H1 (cell line): ENCODE measurements at regions not wholly inside any gene's neighbourhood (a gene's known extent, or its start where the extent isn't known, plus 50 kb on each side); places are given as distances from the start of the nearest gene placed in this dataset.

Experiments
- CTCF ChIA-PET: fragments of 300-600 bp; sonication (Branson Sonifier 250); formaldehyde crosslinking; loops from one replicate; lab custom pipeline; 2021; ENCODE audit not compliant: partially characterized antibody; lab: Charles Lee
- POLR2A ChIA-PET: fragments of 300-600 bp; sonication (Branson Sonifier 250); formaldehyde crosslinking; loops from one replicate; lab custom pipeline; 2021; ENCODE audit warnings: inconsistent platforms; ENCODE audit not compliant: partially characterized antibody; lab: Charles Lee
- DNase-seq, 2 experiments: peaks; one replicate each; pipeline versions ENCODE4 v3.0.0 to v3.0.0-alpha.2; 2010 to 2022; ENCODE audit warnings: low spot score in 2 of 2, low read depth in 1 of 2, mixed read lengths in 1 of 2
- FAIRE-seq: peaks from 2 replicates; lab custom pipeline; 2011; peaks lifted over from hg19 to GRCh38; lab: Jason Lieb, UNC
- H2AFZ ChIP-seq: 2 replicates; pipeline ENCODE4 v1.8.1; 2012; ENCODE audit warnings: low read length, inconsistent platforms
- H2AK5ac ChIP-seq: 2 replicates; pipeline ENCODE4 v1.6.1; 2013; ENCODE audit warnings: low read depth, low read length
- H2BK120ac ChIP-seq: replicated peaks from 2 replicates; pipeline ENCODE3; 2013; ENCODE audit warnings: low read depth, low read length, inconsistent platforms
- H2BK12ac ChIP-seq: 2 replicates; pipeline ENCODE4 v1.6.1; 2013; ENCODE audit warnings: low read depth, low read length
- H2BK15ac ChIP-seq: 2 replicates; pipeline ENCODE4 v1.6.1; 2013; ENCODE audit warnings: low read length
- H2BK20ac ChIP-seq: 2 replicates; pipeline ENCODE4 v1.6.1; 2013; ENCODE audit warnings: low read length
- H2BK5ac ChIP-seq: 2 replicates; pipeline ENCODE4 v1.6.1; 2013; ENCODE audit warnings: low read depth, low read length
- H3K14ac ChIP-seq: 2 replicates; pipeline ENCODE4 v1.6.1; 2013; ENCODE audit warnings: inconsistent platforms; ENCODE audit not compliant: insufficient read length
- H3K18ac ChIP-seq: 2 replicates; pipeline ENCODE4 v1.6.1; 2013; ENCODE audit warnings: low read length; ENCODE audit errors: extremely low read depth
- H3K23ac ChIP-seq: 2 replicates; pipeline ENCODE4 v1.6.1; 2013; ENCODE audit warnings: inconsistent platforms; ENCODE audit not compliant: insufficient read length
- H3K23me2 ChIP-seq: 2 replicates; pipeline ENCODE4 v1.6.1; 2013; ENCODE audit warnings: low read depth, low read length
- H3K27ac ChIP-seq: 2 replicates; pipeline ENCODE4 v1.6.1; 2011; ENCODE audit warnings: low read depth, low read length, inconsistent platforms
- H3K27me3 ChIP-seq, 4 experiments: replicated peaks in 1 of 4; 1 replicate in 1 of 4; 2 replicates in 3 of 4; pipeline versions ENCODE4 v1.6.1 to v1.8.1; 2011 to 2013; ENCODE audit warnings: low read length in 3 of 4, mild to moderate bottlenecking in 3 of 4, inconsistent platforms in 2 of 4, mixed read lengths in 2 of 4, moderate library complexity in 1 of 4; ENCODE audit not compliant: control insufficient read depth in 3 of 4, insufficient read depth in 3 of 4; ENCODE audit errors: extremely low read depth in 1 of 4
- H3K36me3 ChIP-seq, 4 experiments: 2 replicates each; pipeline versions ENCODE4 v1.6.1 to v1.8.1; 2011 to 2013; ENCODE audit warnings: mild to moderate bottlenecking in 4 of 4, low read length in 3 of 4, moderate library complexity in 2 of 4, control low read depth in 1 of 4, inconsistent platforms in 1 of 4; ENCODE audit not compliant: insufficient read depth in 4 of 4, control insufficient read depth in 2 of 4
- H3K4ac ChIP-seq: replicated peaks from 2 replicates; pipeline ENCODE3; 2013; ENCODE audit warnings: low read length, low read depth, mixed read lengths, inconsistent platforms; ENCODE audit not compliant: insufficient read length
- H3K4me1 ChIP-seq, 4 experiments: replicated peaks in 1 of 4; 1 replicate in 1 of 4; 2 replicates in 3 of 4; pipeline versions ENCODE4 v1.6.1 to v1.8.1; 2011 to 2013; ENCODE audit warnings: low read length in 3 of 4, inconsistent platforms in 2 of 4, mixed read lengths in 1 of 4; ENCODE audit not compliant: insufficient read depth in 4 of 4, control insufficient read depth in 3 of 4
- H3K4me2 ChIP-seq, 2 experiments: 2 replicates each; pipeline versions ENCODE4 v1.6.1 to v1.8.1; 2011 to 2013; ENCODE audit warnings: low read depth in 2 of 2, low read length in 2 of 2, control low read depth in 1 of 2, inconsistent platforms in 1 of 2, mild to moderate bottlenecking in 1 of 2; ENCODE audit not compliant: insufficient read depth in 1 of 2
- H3K4me3 ChIP-seq, 4 experiments: fragments of 200-600, 300-600 bp in 1 of 4; sonication (generic), shearing (Covaris generic), sonication (Bioruptor Twin) in 1 of 4; 2 replicates each; pipeline versions ENCODE4 v1.5.1 to v1.8.1; 2011 to 2016; ENCODE audit warnings: low read length in 4 of 4, low read depth in 3 of 4, control low read depth in 2 of 4, inconsistent platforms in 2 of 4, mild to moderate bottlenecking in 2 of 4, mixed read lengths in 1 of 4, moderate library complexity in 1 of 4; ENCODE audit not compliant: insufficient read depth in 2 of 4; ENCODE audit errors: extremely low read depth in 1 of 4
- H3K56ac ChIP-seq: replicated peaks from 2 replicates; pipeline ENCODE3; 2013; ENCODE audit warnings: low read depth, mild to moderate bottlenecking, mixed read lengths, low read length, inconsistent platforms; ENCODE audit not compliant: insufficient read length
- H3K79me1 ChIP-seq: 2 replicates; pipeline ENCODE4 v1.6.1; 2013; ENCODE audit warnings: low read depth, low read length, control low read depth
- H3K79me2 ChIP-seq, 2 experiments: 2 replicates each; pipeline versions ENCODE4 v1.6.1 to v1.8.1; 2012 to 2013; ENCODE audit warnings: low read length in 2 of 2, mild to moderate bottlenecking in 2 of 2, inconsistent platforms in 1 of 2; ENCODE audit not compliant: insufficient read depth in 2 of 2, control insufficient read depth in 1 of 2
- H3K9ac ChIP-seq, 4 experiments: replicated peaks in 1 of 4; 1 replicate in 1 of 4; 2 replicates in 3 of 4; pipeline versions ENCODE4 v1.6.1 to v1.8.1; 2011 to 2013; ENCODE audit warnings: low read depth in 3 of 4, low read length in 3 of 4, control low read depth in 2 of 4, mild to moderate bottlenecking in 2 of 4, moderate library complexity in 2 of 4, inconsistent platforms in 1 of 4; ENCODE audit errors: extremely low read depth in 1 of 4
- H3K9me3 ChIP-seq, 2 experiments: 2 replicates each; pipeline versions ENCODE4 v1.6.1 to v1.8.1; 2012 to 2013; ENCODE audit warnings: mild to moderate bottlenecking in 2 of 2, moderate library complexity in 2 of 2, control low read depth in 1 of 2, inconsistent platforms in 1 of 2, low read depth in 1 of 2, low read length in 1 of 2, mixed read lengths in 1 of 2; ENCODE audit not compliant: insufficient read depth in 2 of 2
- H4K20me1 ChIP-seq, 2 experiments: replicated peaks in 1 of 2; 2 replicates each; pipeline versions ENCODE3 to v1.8.1; 2011 to 2013; ENCODE audit warnings: inconsistent platforms in 2 of 2, low read length in 2 of 2, mild to moderate bottlenecking in 1 of 2; ENCODE audit not compliant: insufficient read depth in 2 of 2, control insufficient read depth in 1 of 2
- H4K5ac ChIP-seq: 2 replicates; pipeline ENCODE4 v1.6.1; 2013; ENCODE audit warnings: low read length, low read depth, mixed read lengths, inconsistent platforms; ENCODE audit not compliant: insufficient read length
- H4K8ac ChIP-seq: 2 replicates; pipeline ENCODE4 v1.8.0; 2013; ENCODE audit warnings: mild to moderate bottlenecking, moderate library complexity, low read length, inconsistent platforms; ENCODE audit not compliant: insufficient read depth; ENCODE audit errors: extremely low read depth
- H4K91ac ChIP-seq: replicated peaks from 2 replicates; pipeline ENCODE3; 2013; ENCODE audit warnings: low read length, mixed read lengths, inconsistent platforms; ENCODE audit not compliant: insufficient read length
- BRCA1 ChIP-seq: IDR thresholded peaks from 2 replicates; pipeline ENCODE4 v1.6.1; 2012; ENCODE audit warnings: low read depth, low read length, improper control_type of control experiment
- CHD2 ChIP-seq: IDR thresholded peaks from 2 replicates; pipeline ENCODE4 v1.6.1; 2012; ENCODE audit warnings: low read length, improper control_type of control experiment
- EZH2 ChIP-seq: fragments of 200-600 bp; sonication (generic); IDR thresholded peaks from 2 replicates; pipeline ENCODE4 v1.7.1; 2012; ENCODE audit warnings: low read depth, mild to moderate bottlenecking, moderate library complexity, low read length, inconsistent platforms; ENCODE audit not compliant: severe bottlenecking
- FOSL1 ChIP-seq: IDR thresholded peaks from 2 replicates; pipeline ENCODE4 v1.6.1; 2011; ENCODE audit warnings: mild to moderate bottlenecking, low read depth, low read length, moderate library complexity; ENCODE audit not compliant: insufficient read depth
- GTF2F1 ChIP-seq: IDR thresholded peaks from 2 replicates; pipeline ENCODE4 v1.6.1; 2012; ENCODE audit warnings: low read depth, low read length, improper control_type of control experiment, borderline replicate concordance
- JUND ChIP-seq: IDR thresholded peaks from 2 replicates; pipeline ENCODE4 v1.6.1; 2011; ENCODE audit warnings: mild to moderate bottlenecking, improper control_type of control experiment, low read length
- KDM1A ChIP-seq: fragments of 200-600, 300-600 bp; sonication (generic); IDR thresholded peaks from 2 replicates; pipeline ENCODE4 v1.7.1; 2016; ENCODE audit warnings: mild to moderate bottlenecking, low read length, borderline replicate concordance
- KDM5A ChIP-seq: fragments of 200-600 bp; IDR thresholded peaks from 2 replicates; pipeline ENCODE4 v1.7.1; 2012; ENCODE audit warnings: mild to moderate bottlenecking, low read length, inconsistent platforms, mixed read lengths
- RBBP5 ChIP-seq: IDR thresholded peaks from 2 replicates; pipeline ENCODE4 v1.7.1; 2012; ENCODE audit warnings: low read depth, mild to moderate bottlenecking, inconsistent platforms, low read length, moderate library complexity, borderline replicate concordance
- RFX5 ChIP-seq: IDR thresholded peaks from 2 replicates; pipeline ENCODE4 v1.6.1; 2011; ENCODE audit warnings: low read depth, low read length, improper control_type of control experiment, borderline replicate concordance
- RXRA ChIP-seq: IDR thresholded peaks from 2 replicates; pipeline ENCODE4 v1.6.1; 2011; ENCODE audit warnings: low read depth, mild to moderate bottlenecking, low read length, moderate library complexity; ENCODE audit not compliant: insufficient read depth
- SIN3A ChIP-seq, 2 experiments: IDR thresholded peaks in 1 of 2; conservative IDR thresholded peaks in 1 of 2; 2 replicates each; pipeline ENCODE4 v1.6.1; 2011 to 2012; ENCODE audit warnings: low read length in 2 of 2, improper control_type of control experiment in 1 of 2, low read depth in 1 of 2, mild to moderate bottlenecking in 1 of 2
- WGBS, 2 experiments: shearing (Covaris generic) in 1 of 2; methylation state at CpG; one replicate each; pipeline versions ENCODE4 v1.1.6 to v1.1.7; 2013 to 2015; ENCODE audit warnings: low lambda C conversion rate in 2 of 2, mixed read lengths in 2 of 2, inconsistent platforms in 1 of 2, low coverage in 1 of 2, missing lambda C conversion rate in 1 of 2; ENCODE audit not compliant: insufficient replicate concordance in 2 of 2, insufficient coverage in 1 of 2, insufficient read length in 1 of 2; ENCODE audit errors: extremely low coverage in 1 of 2, missing lambda C conversion rate in 1 of 2; 5-methylcytosine and 5-hydroxymethylcytosine counted together
- TF ChIP-seq, protein P1 (sequence below): IDR thresholded peaks from 2 replicates; pipeline ENCODE4 v1.6.1; 2012; ENCODE audit warnings: inconsistent platforms
- TF ChIP-seq, protein P2 (sequence below): IDR thresholded peaks from 2 replicates; pipeline ENCODE4 v1.6.1; 2011; ENCODE audit warnings: low read depth, mild to moderate bottlenecking, low read length; ENCODE audit not compliant: insufficient read depth

- H4K8ac ChIP-seq: no peak overlapping the region
- no peak for DNase-seq
- no peak overlapping the region for H3K4me3 ChIP-seq
- H3K4me2 ChIP-seq: no peak overlapping the region
- no peaks in the 10 kb centered on the region for H3K79me1 ChIP-seq
- no peak overlapping the region for H2BK5ac ChIP-seq
- no peak for FAIRE-seq
- H2AFZ ChIP-seq: no peak overlapping the region
- no peaks in the 10 kb centered on the region for H3K79me2 ChIP-seq
- no peak overlapping the region for H4K5ac ChIP-seq
- POLR2A ChIA-PET: interaction anchor here (1.3 kb wide), 1 partner anchor 11 kb away, joined by 3 read pairs; no protein-coding TSS in a partner anchor
- no peak overlapping the region for H3K27ac ChIP-seq
- no peak overlapping the region for H2BK120ac ChIP-seq
- no peaks in the 10 kb centered on the region for H3K27me3 ChIP-seq
- no peaks in the 10 kb centered on the region for H3K36me3 ChIP-seq
- no peak overlapping the region for H2BK20ac ChIP-seq
- no peak overlapping the region for H4K91ac ChIP-seq
- no peak overlapping the region for H2AK5ac ChIP-seq
- CTCF ChIA-PET: no interaction called here
- H2BK12ac ChIP-seq: no peak overlapping the region
- no peak overlapping the region for H2BK15ac ChIP-seq
- no peak overlapping the region for H3K9ac ChIP-seq
- no peak overlapping the region for H3K18ac ChIP-seq
- H3K4ac ChIP-seq: no peak overlapping the region
- H3K9me3 ChIP-seq: no peaks in the 10 kb centered on the region
- no peak overlapping the region for H3K23ac ChIP-seq
- no peak overlapping the region for H3K56ac ChIP-seq
- H3K23me2 ChIP-seq: no peaks in the 10 kb centered on the region
- H3K14ac ChIP-seq: no peak overlapping the region
- WGBS, 2 experiments: 88% methylated on average over 1 of the region's 1 CpG; no CpG with 5 or more reads in 1 of the 2 experiments
- H4K20me1 ChIP-seq: no peaks in the 10 kb centered on the region
- no peaks in the 10 kb centered on the region for H3K4me1 ChIP-seq
- no peak for TF ChIP-seq RXRA
- TF ChIP-seq, protein P1, sequence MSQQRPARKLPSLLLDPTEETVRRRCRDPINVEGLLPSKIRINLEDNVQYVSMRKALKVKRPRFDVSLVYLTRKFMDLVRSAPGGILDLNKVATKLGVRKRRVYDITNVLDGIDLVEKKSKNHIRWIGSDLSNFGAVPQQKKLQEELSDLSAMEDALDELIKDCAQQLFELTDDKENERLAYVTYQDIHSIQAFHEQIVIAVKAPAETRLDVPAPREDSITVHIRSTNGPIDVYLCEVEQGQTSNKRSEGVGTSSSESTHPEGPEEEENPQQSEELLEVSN: no peak
- TF ChIP-seq FOSL1: no peak
- no peak for TF ChIP-seq KDM1A
- TF ChIP-seq RFX5: no peak
- no peak for TF ChIP-seq SIN3A (conservative IDR thresholded peaks at IDR 0.05 in 1 of 2, IDR thresholded peaks at IDR 0.05 in 1 of 2; ENCODE audit: low read depth in 1 of 2, low read length in 2 of 2)
- no peak for TF ChIP-seq GTF2F1
- TF ChIP-seq CHD2: no peak
- TF ChIP-seq, protein P2, sequence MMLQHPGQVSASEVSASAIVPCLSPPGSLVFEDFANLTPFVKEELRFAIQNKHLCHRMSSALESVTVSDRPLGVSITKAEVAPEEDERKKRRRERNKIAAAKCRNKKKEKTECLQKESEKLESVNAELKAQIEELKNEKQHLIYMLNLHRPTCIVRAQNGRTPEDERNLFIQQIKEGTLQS: no peak
- no peak for TF ChIP-seq EZH2
- no peak for TF ChIP-seq BRCA1
- TF ChIP-seq RBBP5: no peak
- TF ChIP-seq JUND: no peak
- no peak for TF ChIP-seq KDM5A
These were observed 55.1 kb upstream of the GCFC2 start for GRCh38 chr2:75765798-75766197.
